NCI-H510A (cell line): ENCODE measurements at regions not wholly inside any gene's neighbourhood (a gene's known extent, or its start where the extent isn't known, plus 50 kb on each side); places are given as distances from the start of the nearest gene placed in this dataset.
"Not testable (repeated sequence)": the region's sequence is repeated elsewhere in the genome, so short reads cannot be mapped to it uniquely, and the experiment has no call there.

Experiments used
- DNase-seq: peaks from one replicate; lab custom pipeline; 2025; lab: John Stamatoyannopoulos, UW

DNA sequence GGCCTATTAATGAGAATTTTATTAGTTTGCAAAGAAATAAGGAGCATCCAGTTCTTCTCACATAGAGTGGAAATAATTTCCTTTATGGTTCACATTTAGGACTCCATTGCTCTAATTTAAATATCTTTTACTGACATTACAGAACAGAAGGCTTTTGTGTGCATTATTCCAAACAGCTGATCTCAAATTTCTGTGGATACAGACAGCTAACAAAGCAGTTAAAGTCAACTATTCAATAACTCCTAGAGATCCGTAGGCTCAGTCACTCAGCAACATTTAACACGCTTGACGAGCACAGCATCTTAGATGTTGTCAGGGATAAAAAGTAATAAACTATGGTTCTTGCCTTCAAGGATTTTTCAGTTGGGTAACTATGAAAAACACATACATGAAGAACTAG is 305.8 kb upstream of the SYNCRIP start:
- no peak for DNase-seq

GRCh38 chr6:85945459-85946185 is 302.9 kb upstream of the SYNCRIP start:
- DNase-seq = no peak

DNA sequence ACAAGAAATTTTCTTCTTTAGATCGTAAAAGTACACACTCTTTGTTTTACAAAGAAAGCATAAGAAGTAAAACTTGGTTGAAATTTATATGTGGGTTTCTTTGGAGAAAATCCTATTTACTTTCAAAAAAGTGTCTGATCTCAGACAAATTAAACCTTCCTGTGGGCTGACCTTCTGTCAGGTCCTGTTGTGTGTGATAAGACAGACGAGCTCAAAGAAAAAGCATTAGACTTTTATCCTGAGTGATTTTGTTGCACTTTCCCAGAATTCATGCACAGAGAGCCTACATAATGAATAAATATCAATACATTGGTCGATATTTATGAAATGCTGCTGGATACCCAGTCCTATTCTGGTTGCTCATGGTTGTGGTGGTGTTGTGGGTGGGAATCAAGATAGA is 302.1 kb upstream of the SYNCRIP start:
- DNase-seq = no peak

DNA sequence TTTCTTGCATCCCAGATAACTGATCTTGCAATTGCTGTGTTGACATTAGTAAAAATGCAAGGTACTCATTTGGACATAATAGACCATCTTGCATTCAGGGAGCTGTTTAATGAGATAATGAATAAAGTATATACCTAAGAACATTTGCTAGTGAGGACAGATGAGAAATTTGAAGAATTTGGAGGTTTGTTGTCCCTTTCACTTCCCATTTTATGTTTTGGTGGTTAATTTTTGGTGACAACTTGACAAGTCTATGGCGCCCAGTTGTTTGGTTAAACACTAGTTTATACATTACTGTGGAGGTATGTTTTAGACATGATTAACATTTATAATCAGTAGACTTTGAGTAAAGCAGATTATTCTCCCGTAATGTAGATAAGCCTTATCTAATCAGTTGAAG is 300.2 kb upstream of the SYNCRIP start:
- no peak for DNase-seq

DNA sequence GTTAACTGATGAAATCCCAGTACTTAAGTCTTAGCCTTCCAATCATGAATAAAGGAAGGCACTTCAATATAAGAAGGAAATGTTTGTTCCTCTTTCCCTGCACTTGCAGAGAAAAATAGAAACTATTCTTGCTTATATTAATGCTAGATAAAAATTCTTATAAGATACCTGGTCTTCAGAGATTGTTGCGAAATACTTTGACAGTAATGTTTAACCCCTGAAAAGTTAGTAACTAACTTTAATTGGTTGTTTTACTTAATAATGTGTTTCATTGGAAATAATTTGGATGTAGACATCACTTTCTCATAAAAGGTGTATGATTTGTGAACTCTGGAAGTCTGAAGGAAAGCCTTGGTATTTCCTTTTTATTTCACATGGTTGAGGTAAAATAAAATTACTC is 294.2 kb upstream of the SYNCRIP start:
- no peak for DNase-seq

DNA sequence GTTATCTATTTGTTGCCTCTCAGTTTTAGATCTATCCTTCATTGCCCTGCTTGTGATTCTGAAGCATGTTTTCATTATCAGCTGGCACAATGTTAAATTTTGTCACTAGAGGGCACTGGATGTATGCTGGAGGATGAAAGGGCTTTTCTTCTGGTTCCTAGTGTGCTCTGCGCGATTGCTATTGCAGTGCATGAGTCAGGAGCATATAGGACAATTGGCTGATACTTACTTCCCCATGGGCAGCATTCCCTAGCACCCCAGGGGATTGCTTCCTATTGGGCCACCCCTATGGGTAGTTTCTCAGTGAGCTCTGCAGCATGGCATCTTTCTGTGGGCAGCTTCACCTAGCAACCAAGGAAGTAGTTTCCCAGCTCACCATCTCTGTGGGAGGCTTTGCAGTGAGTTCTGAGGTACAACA is 280.3 kb upstream of the SYNCRIP start:
- DNase-seq = peak; percentile 3

DNA sequence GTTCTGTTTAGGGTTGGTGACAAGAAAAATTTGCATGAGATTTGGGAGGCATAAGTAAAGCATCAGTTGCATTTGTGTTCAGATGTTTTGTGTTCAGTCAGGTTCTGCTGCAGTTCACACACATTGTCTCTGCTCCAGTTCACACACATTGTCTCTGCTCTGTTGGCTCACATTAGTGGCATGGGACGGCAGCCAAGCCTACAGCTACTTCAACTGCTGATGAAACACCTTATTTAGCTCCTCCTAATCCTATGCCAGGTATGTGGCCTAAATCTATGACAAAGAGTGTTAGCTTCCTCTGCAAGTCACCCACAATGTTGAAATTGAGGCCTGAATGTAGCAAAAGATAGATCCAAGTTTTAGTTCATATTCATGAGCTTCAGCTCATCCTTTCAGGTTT is 278.1 kb upstream of the SYNCRIP start:
- no peak for DNase-seq

GRCh38 chr6:85917522-85917921 is 274.8 kb upstream of the SYNCRIP start:
- DNase-seq = no peak

DNA sequence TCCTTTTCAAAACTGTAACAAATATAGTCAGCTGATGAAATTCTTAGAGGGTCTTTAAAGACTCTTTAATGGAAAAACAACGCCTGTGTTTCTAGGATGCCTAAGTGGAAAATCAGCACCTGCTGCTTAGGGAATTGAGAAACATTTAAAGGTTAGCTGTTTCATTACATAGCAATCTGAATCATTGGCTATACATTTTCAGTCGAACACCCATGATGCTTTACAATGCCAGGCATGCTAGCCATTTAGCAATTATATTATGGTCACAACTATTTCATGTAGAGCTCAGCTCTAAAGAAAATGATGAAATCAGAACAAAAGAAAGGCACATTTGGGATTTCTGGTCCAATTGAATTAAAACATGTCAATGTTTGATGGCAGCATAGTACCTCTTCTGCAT is 270.3 kb upstream of the SYNCRIP start:
- no peak for DNase-seq

- no peak for DNase-seq
Observed at GRCh38 chr6:85912582-85912981, 269.9 kb upstream of the SYNCRIP start.

- DNase-seq = no peak
Observed at GRCh38 chr6:85911067-85911466, 268.4 kb upstream of the SYNCRIP start.

DNA sequence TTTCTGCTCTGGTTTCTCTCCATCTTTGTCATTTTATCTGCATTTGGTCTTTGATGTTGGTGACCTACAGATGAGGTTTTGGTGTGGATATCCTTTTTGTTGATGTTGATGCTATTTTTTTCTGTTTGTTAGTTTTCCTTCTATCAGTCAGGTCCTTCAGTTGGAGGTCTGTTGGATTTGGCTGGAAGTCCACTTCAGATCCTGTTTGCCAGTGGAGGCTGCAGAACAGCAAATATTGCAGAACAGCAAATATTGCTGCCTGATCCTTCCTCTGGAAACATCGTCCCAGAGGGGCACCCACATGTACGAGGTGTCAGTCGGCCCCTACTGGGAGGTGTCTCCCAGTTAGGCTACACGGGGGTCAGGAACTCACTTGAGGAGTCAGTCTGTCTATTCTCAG is 265.4 kb upstream of the SYNCRIP start:
- not testable (repeated sequence) for DNase-seq

- no peak for DNase-seq
Observed at GRCh38 chr6:85892346-85892745, 249.7 kb upstream of the SYNCRIP start.

GRCh38 chr6:85887461-85887860 is 244.8 kb upstream of the SYNCRIP start:
- no peak for DNase-seq

GRCh38 chr6:85868685-85869084 is 226.0 kb upstream of the SYNCRIP start:
- no peak for DNase-seq

DNA sequence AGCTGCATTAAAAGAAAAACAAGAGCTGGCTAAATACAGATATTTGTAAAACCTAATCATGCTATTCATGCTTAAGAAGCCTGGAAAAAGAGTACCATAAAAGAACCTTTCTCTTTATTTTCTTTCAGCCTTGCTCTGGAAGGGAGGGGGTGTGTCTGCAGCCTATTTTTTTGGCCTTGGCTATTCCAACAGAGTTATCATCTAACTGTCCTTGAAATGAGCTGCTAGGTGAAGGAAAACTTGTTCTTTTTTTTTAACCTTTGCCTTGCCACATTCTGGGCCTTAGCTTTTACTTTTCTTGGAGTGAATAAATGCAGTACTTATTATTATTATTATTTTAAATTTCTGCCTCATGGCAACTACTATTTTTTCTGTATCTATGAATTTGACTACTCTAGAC is 224.9 kb upstream of the SYNCRIP start:
- DNase-seq = no peak

DNA sequence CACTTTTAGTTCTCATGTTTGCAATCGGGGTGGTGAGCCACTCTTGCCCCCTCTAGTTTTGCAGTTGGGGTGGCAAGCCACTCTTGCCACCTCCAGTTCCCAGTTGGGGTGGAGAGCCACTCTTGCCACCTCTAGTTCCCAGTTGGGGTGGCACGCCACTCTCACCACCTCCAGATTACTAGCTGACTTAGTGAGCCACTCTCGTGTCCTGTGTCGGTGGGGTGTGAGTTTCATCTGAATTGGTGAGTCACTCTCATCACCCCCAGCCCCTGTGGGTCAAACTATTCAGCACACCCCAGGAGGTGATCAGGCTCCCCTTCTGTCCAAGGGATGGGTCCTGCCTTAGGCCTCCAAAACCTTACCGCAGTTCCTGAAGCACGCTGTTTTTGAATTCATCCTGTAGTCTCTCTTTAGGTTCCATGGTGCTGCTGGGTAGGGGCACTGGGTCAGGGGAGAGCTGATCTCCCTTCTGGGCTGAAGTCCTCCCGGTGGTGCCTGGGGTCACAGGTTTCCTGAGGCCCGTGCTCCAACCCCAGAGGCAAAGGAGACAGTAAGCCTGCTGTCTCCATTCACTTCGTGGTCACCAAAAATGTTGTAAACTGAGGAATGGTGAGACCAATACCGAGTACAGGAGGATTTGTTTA is 224.2 kb upstream of the SYNCRIP start:
- DNase-seq = no peak

GRCh38 chr6:85866370-85866730 is 223.7 kb upstream of the SYNCRIP start:
- no peak for DNase-seq

- DNase-seq = no peak
Observed at GRCh38 chr6:85865420-85866369, 223.0 kb upstream of the SYNCRIP start.

DNA sequence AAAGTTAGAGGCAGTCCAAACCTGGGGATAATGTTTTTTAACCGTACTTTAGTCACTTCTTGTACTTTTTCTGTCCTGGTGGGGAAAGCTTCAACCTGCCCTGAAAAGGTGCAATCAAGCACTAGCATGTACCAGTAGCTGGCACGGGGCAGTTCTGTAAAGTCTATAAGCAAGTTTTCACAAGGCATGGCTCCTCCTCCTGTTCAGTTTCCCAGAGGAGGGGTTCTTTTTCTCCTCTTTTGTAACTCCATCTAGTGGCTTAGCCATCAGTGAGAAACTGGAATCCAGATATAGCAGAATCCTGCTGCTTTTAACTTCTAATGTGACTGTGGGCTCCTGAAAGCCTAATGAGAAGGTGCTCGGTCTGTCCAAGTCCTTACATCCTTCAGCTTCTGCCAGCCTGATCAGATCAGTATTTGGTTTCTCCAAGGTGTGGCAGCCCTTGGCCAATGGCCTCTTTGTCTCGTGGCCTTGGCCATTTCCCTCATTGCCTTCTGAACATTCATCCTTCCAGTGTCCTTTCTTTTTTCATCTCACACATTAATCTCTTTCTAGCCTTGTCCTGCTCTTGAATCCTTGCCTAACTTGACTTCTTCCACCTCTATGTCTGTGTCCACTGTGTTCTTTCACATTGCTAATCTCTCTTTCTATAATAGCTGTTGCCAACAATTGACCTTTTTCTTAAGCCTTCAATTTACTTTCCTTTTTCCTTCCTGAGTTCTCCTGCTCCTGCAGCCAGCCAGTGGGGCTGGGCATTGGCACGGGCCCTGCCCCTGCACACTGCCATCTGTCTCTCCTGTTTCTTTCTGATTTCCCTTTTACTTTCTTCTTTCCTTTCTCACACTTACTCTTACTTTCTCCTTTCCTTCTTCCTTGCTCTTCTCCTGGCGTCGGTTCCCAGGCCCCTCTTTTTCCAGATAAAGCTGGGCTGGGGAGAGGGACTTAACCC is 222.0 kb upstream of the SYNCRIP start:
- DNase-seq = no peak

- DNase-seq = no peak
Observed at GRCh38 chr6:85856235-85856634, 213.5 kb upstream of the SYNCRIP start.
